Cardiac septum (tissue), 1 donor: ENCODE measurements at regions not wholly inside any gene's neighbourhood (a gene's known extent, or its start where the extent isn't known, plus 50 kb on each side); places are given as distances from the start of the nearest gene placed in this dataset.

ENCODE experiments used
- DNase-seq: peaks from one replicate; pipeline ENCODE4 v3.0.0-alpha.2; 2020; ENCODE audit warnings: low spot score
- intact Hi-C: fragments of 100-400 bp; cut with DNase I; formaldehyde crosslinking; loops from one replicate; pipeline ENCODE4 v1.14.0; 2022
- donor health status: DM: no; HTN: no; CAD: no.

- DNase-seq, result no peak
- intact Hi-C loops, result no loop called here
Measured at GRCh38 chr3:8365541-8365940, 136.1 kb upstream of the LMCD1 start.

GRCh38 chr3:8366219-8366810, 135.3 kb upstream of the LMCD1 start:
- no peak for DNase-seq
- intact Hi-C loops, result no loop called here

GRCh38 chr3:8368598-8368997, 133.0 kb upstream of the LMCD1 start:
- no peak for DNase-seq
- intact Hi-C loops, result no loop called here

DNA sequence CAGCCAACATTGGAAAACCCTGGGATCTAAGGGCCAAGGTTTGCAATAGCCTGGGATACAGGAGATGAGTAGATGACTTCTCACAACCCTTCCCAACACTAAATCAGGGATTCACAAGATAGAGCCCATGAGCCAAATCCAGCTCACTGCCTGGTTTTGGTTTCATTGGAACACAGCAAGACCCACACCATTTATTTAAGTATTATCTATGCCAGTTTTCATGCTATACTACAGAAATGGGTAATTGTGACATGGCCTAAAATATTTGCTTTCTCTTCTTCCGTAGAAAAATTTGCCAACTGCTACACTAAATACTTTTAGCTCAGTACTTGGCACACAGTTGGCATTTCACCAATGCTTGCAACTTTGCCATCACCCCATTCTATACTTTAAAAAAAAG, 132.0 kb upstream of the LMCD1 start:
- intact Hi-C loops, result no loop called here

GRCh38 chr3:8371085-8371551, 130.5 kb upstream of the LMCD1 start:
- intact Hi-C loops, result no loop called here
- no peak for DNase-seq

More for the DNA sequence above, 132.0 kb upstream of the LMCD1 start:
- DNase-seq, result no peak

DNA sequence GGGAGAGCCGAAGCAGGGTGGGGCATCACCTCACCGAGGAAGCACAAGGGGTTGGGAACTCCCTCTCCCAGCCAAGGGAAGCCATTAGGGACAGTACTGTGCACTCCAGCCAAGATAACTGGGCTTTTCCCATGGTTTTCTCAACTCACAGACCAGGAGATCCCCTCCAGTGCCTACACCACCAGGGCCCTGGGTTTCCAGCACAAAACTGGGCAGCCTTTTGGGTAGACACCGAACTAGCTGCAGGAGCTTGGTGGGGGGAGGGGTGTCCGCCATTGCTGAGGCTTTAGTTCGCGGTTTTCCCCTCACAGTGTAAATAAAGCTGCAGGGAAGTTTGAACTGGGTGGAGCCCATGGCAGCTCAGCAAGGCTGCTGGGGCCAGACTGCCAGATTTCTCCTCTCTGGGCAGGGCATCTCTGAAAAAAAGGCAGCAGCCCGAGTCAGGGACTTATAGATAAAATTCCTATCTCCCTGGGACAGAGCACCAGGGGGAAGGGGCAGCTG, 129.6 kb upstream of the LMCD1 start:
- intact Hi-C loops, result no loop called here
- no peak for DNase-seq

GRCh38 chr3:8380904-8381704, 120.5 kb upstream of the LMCD1 start:
- intact Hi-C loops, result no loop called here
- DNase-seq, result no peak

DNA sequence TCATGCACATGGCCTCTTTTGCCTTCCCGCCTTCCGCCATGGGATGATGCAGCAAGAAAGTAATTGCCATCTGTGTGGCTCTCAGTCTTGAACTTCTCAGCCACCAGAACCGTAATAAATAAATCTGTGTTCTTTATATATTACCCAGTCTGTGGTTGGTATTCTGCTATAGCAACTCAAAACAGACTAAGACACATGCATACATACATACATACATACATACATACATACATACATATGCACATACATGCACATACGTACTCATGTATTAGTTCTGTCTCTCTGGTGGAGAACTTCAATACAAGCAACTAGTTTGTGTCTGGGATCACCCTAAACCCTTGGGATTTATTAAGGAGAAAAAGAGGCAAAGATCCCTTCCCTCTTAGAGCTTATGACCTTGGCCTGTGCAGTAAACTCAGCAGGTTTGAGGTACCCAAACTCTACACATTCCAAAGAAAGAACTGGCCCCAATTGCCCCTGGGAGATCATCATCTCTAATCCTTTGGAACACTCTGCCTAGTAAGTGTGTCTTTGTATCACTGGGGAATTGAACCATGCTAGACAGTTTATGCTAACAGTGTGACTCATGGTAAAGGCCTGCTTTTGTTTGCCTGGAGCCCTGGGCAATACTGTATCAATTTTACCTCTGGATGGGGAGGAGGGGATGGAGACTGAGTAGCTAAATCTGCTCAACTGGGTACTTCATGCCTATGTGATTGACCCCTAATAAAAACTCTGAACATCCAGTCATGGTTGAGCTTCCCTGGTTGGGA, 115.6 kb upstream of the LMCD1 start:
- DNase-seq, result no peak
- intact Hi-C loops, result no loop called here

DNA sequence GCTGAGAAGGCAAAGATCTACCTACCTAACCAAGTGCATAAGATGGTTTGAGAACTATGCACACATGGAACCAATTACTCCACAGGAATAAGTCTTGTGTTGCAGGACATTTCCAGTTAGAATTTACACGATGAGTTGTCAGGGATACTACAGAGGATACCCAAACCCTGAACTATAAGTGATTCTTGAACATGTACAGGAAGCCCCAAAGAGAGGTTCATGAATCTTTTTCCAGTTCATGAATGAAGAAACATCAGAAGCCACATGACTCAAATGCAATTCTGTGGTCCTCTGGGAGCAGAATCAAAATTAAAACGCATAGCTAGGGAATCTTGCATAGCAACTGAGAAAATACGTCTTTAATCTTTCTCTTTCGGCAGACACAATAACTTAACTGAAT, 114.1 kb upstream of the LMCD1 start:
- no peak for DNase-seq
- intact Hi-C loops, result no loop called here

GRCh38 chr3:8399686-8400085, 101.9 kb upstream of the LMCD1 start:
- intact Hi-C loops, result no loop called here
- DNase-seq, result no peak

GRCh38 chr3:8400911-8401310, 100.7 kb upstream of the LMCD1 start:
- intact Hi-C loops, result no loop called here

GRCh38 chr3:8403996-8404395, 97.6 kb upstream of the LMCD1 start:
- no peak for DNase-seq
- intact Hi-C loops, result no loop called here

More at GRCh38 chr3:8400911-8401310, 100.7 kb upstream of the LMCD1 start:
- DNase-seq, result no peak

- DNase-seq, result no peak
- intact Hi-C loops, result no loop called here
Measured at GRCh38 chr3:8405144-8405543, 96.5 kb upstream of the LMCD1 start.

DNA sequence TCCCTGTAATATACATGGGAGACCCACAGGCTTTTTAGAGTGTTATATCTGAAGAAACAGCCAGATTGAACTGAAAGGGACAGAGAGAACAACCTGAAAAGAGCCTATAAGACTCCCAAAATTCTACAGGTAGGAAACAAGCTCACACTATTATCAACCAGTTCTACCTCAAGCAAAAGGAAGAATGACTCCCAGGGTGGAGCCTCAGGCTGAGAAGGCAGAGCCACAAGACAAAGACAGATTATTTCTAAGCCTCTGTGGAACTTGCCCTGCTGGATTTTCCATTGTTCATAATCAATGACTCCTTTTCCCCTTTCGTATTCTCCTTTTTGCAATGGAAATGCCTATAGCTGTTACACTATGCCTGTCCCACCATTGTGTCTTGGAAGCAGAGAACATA, 95.1 kb upstream of the LMCD1 start:
- intact Hi-C loops, result no loop called here
- DNase-seq, result no peak

DNA sequence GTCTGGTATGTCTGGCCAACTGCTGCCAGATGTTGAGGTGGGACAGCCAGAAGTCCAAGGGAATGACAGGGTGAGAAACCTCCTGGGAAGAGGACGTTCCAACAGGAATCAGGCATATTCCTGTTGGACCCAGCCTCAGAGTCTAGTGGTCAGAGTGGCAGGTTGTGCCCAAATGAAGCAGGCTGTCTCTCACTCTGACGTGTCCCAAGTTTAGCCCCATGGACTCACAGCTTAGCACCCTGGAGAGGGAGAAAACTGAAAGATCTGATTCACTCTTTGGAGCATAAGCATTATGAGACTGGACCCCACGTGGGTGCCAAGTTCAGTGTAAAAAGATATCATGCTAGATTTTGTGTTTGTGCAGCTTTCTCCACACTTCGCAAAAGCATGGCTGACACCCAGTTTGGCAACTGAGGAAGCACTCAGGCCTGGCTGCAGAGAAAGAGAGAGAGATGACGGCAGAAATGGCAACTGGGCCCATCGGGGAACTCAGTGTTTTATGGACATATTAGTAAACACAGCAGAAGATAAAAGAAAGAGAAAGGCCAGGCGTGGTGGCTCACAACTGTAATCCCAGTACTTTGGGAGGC, 88.2 kb upstream of the LMCD1 start:
- intact Hi-C loops, result no loop called here
- DNase-seq, result no peak

- DNase-seq, result no peak
- intact Hi-C loops, result loop anchor here (5.0 kb wide), 1 partner anchor 90 kb away; no protein-coding TSS in a partner anchor
Measured at GRCh38 chr3:8416965-8417364, 84.7 kb upstream of the LMCD1 start.

- no peak for DNase-seq
- intact Hi-C loops, result no loop called here
Measured at GRCh38 chr3:8420612-8421011, 81.0 kb upstream of the LMCD1 start.

GRCh38 chr3:8421267-8421666, 80.4 kb upstream of the LMCD1 start:
- intact Hi-C loops, result no loop called here
- no peak for DNase-seq

DNA sequence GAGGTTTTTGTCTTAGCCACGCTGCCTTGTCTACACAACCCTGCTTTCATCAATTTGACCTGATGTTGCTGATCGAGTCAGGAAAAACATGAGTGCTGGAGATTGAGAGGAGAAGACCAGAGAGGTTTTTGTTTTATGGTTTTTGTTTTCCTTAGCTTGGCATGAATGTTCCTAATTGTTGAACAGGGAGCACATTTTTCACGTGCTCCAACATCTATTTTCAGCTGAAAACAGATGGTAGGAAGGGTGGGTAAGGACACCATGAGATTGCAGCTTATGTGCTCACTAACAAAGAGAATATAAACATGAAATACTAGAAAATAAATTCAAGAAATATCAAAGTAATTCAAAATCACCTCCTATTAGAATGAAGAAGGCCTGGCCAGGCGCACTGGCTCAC, 79.9 kb upstream of the LMCD1 start:
- no peak for DNase-seq
- intact Hi-C loops, result no loop called here

- DNase-seq, result no peak
- intact Hi-C loops, result no loop called here
Measured at GRCh38 chr3:8423307-8423706, 78.3 kb upstream of the LMCD1 start.
